Vagina (tissue), 2 donors: ENCODE measurements at regions not wholly inside any gene's neighbourhood (a gene's known extent, or its start where the extent isn't known, plus 50 kb on each side); places are given as distances from the start of the nearest gene placed in this dataset.

Experiments
- DNase-seq, 2 donors: peaks; one replicate each; pipeline ENCODE4 v3.0.0-alpha.2; 2017; ENCODE audit errors: extremely low spot score in 2 of 2
- H3K27ac ChIP-seq: fragments of 200-600 bp; sonication (generic); one replicate; pipeline ENCODE4 v1.5.1; 2019
- H3K27me3 ChIP-seq: fragments of 200-600 bp; sonication (generic); one replicate; pipeline ENCODE4 v1.5.1; 2019
- H3K36me3 ChIP-seq, 2 donors: fragments of 200-600 bp; sonication (generic); one replicate each; pipeline ENCODE4 v1.5.1; 2017 to 2019
- H3K4me1 ChIP-seq: fragments of 200-600 bp; sonication (generic); one replicate; pipeline ENCODE4 v1.5.1; 2019
- H3K4me3 ChIP-seq, 2 donors: fragments of 200-600 bp; sonication (generic); 1 replicate in 1 of 2; 2 replicates in 1 of 2; pipeline ENCODE4 v1.5.1; 2016 to 2019
- H3K9me3 ChIP-seq: fragments of 200-600 bp; sonication (generic); one replicate; pipeline ENCODE4 v1.5.1; 2019
- CTCF ChIP-seq, 3 experiments: fragments of 450-650 bp in 2 of 3; fragments of 200-600 bp in 1 of 3; sonication (generic) in 1 of 3; IDR thresholded peaks; one replicate each; pipeline ENCODE4 v1.5.1; 2017 to 2019; ENCODE audit warnings: antibody characterized with exemption in 3 of 3, mild to moderate bottlenecking in 2 of 3, moderate library complexity in 2 of 3
- POLR2A ChIP-seq, 2 donors: fragments of 450-650 bp; IDR thresholded peaks; one replicate each; pipeline ENCODE4 v1.6.1; 2017; ENCODE audit warnings: antibody characterized with exemption in 2 of 2, mild to moderate bottlenecking in 2 of 2, moderate library complexity in 2 of 2
- POLR2AphosphoS5 ChIP-seq, 2 donors: sonication (generic); formaldehyde crosslinking; IDR thresholded peaks; one replicate each; pipeline ENCODE4 v1.9.0; 2017; ENCODE audit warnings: antibody characterized with exemption in 2 of 2, mild to moderate bottlenecking in 2 of 2, low read depth in 1 of 2; ENCODE audit not compliant: insufficient read depth in 1 of 2
- intact Hi-C: fragments of 100-400 bp; cut with DNase I; formaldehyde crosslinking; loops from one replicate; pipeline ENCODE4 v1.15.1; 2023

- no peaks in the 10 kb centered on the region for H3K4me1 ChIP-seq
- no peaks in the 10 kb centered on the region for H3K9me3 ChIP-seq
- H3K36me3 ChIP-seq = no peaks in the 10 kb centered on the region
- TF ChIP-seq POLR2AphosphoS5 (IDR thresholded peaks at IDR 0.05; ENCODE audit: insufficient read depth in 1 of 2, low read depth in 1 of 2) (no peak), POLR2A (IDR thresholded peaks at IDR 0.05) (no peak), CTCF (IDR thresholded peaks at IDR 0.05) (no peak)
- intact Hi-C loops = no loop called here
- DNase-seq = no peak
- no peaks in the 10 kb centered on the region for H3K27me3 ChIP-seq
- no peak overlapping the region for H3K4me3 ChIP-seq
- no peak overlapping the region for H3K27ac ChIP-seq
Measured at GRCh38 chr3:34239875-34240274, 441.4 kb downstream of the PDCD6IP start.

- TF ChIP-seq POLR2AphosphoS5 (IDR thresholded peaks at IDR 0.05; ENCODE audit: insufficient read depth in 1 of 2, low read depth in 1 of 2) (no peak), POLR2A (IDR thresholded peaks at IDR 0.05) (no peak), CTCF (IDR thresholded peaks at IDR 0.05) (no peak)
- no peak for DNase-seq
- H3K27me3 ChIP-seq = no peaks in the 10 kb centered on the region
- H3K27ac ChIP-seq = no peak overlapping the region
- H3K9me3 ChIP-seq = no peaks in the 10 kb centered on the region
- H3K4me3 ChIP-seq = no peak overlapping the region
- no peaks in the 10 kb centered on the region for H3K4me1 ChIP-seq
- intact Hi-C loops = no loop called here
- H3K36me3 ChIP-seq = no peaks in the 10 kb centered on the region
Measured at GRCh38 chr3:34247401-34247800, 449.0 kb downstream of the PDCD6IP start.

- H3K9me3 ChIP-seq = no peaks in the 10 kb centered on the region
- no peak overlapping the region for H3K27ac ChIP-seq
- no peak for TF ChIP-seq CTCF (IDR thresholded peaks at IDR 0.05)
- no peak for TF ChIP-seq POLR2AphosphoS5 (IDR thresholded peaks at IDR 0.05; ENCODE audit: insufficient read depth in 1 of 2, low read depth in 1 of 2)
- no peak for TF ChIP-seq POLR2A (IDR thresholded peaks at IDR 0.05)
- DNase-seq = no peak
- H3K4me3 ChIP-seq = no peak overlapping the region
- no peaks in the 10 kb centered on the region for H3K36me3 ChIP-seq
- no peaks in the 10 kb centered on the region for H3K4me1 ChIP-seq
- no peaks in the 10 kb centered on the region for H3K27me3 ChIP-seq
- intact Hi-C loops = no loop called here
Measured at GRCh38 chr3:34248352-34248751, 449.9 kb downstream of the PDCD6IP start.

GRCh38 chr3:34254285-34254684 lies 455.9 kb downstream of the PDCD6IP start:
- intact Hi-C loops = no loop called here
- Histone ChIP-seq H3K27ac (no peak overlapping the region), H3K9me3 (no peaks in the 10 kb centered on the region), H3K4me3 (no peak overlapping the region), H3K27me3 (no peaks in the 10 kb centered on the region), H3K36me3 (no peaks in the 10 kb centered on the region), H3K4me1 (peaks cover 12% of the 10 kb centered on the region)
- no peak for DNase-seq
- TF ChIP-seq CTCF (IDR thresholded peaks at IDR 0.05) (no peak), POLR2AphosphoS5 (IDR thresholded peaks at IDR 0.05; ENCODE audit: insufficient read depth in 1 of 2, low read depth in 1 of 2) (no peak), POLR2A (IDR thresholded peaks at IDR 0.05) (no peak)

- peaks cover 12% of the 10 kb centered on the region for H3K4me1 ChIP-seq
- DNase-seq = no peak
- no peaks in the 10 kb centered on the region for H3K9me3 ChIP-seq
- no peak overlapping the region for H3K4me3 ChIP-seq
- TF ChIP-seq POLR2AphosphoS5 (IDR thresholded peaks at IDR 0.05; ENCODE audit: insufficient read depth in 1 of 2, low read depth in 1 of 2) = peak in 1 of 2 donors; percentile 11
- no peak for TF ChIP-seq CTCF (IDR thresholded peaks at IDR 0.05)
- no peak for TF ChIP-seq POLR2A (IDR thresholded peaks at IDR 0.05)
- H3K36me3 ChIP-seq = no peaks in the 10 kb centered on the region
- H3K27ac ChIP-seq = no peak overlapping the region
- H3K27me3 ChIP-seq = no peaks in the 10 kb centered on the region
- intact Hi-C loops = no loop called here
Measured at GRCh38 chr3:34256021-34256420, 457.6 kb downstream of the PDCD6IP start.
